ENCODE measurements at regions not wholly inside any gene's neighbourhood (a gene's known extent, or its start where the extent isn't known, plus 50 kb on each side); places are given as distances from the start of the nearest gene placed in this dataset.
"Not testable (repeated sequence)": the region's sequence is repeated elsewhere in the genome, so short reads cannot be mapped to it uniquely, and the experiment has no call there.

DNA sequence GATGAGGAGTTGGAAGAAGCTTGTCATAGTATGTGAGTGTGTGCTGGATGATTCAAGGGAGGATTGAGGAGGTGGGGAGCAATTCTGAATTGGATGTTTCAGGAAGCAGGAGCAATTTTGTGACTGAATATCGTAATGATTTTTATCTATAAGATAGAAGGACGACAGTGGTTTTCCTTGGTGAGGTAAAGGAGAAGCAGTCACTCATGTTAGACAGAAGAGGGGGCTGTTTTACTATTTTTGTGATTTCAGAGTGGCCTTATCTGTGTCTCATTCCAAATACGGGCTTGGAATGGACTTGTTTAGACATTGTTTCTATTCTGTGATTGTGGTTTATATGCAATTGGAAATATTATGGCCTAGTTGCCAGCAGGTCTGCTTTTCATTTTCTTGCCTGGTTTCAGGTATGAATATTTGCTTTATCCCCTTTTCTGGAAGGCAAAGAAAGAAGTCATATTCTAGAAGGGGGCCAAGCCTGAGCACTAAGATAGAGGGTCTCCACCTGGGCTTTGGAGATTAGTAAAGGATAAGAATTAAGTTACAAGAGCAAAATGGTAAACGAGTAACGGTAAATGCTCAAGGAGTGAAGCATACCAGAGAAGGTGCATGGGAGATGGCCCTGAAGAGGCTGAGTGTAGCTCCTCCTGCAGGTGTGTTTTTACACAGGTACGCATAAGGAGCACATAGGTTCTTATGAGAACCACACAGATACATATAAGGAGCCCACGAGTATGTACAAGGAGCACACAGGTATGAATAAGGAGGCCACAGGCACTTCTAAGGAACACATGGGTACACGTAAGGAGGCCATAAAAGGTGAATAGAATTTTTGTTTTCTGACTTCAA, 124.6 kb upstream of the KCNAB1 start:
- TF ChIP-seq, protein P1, sequence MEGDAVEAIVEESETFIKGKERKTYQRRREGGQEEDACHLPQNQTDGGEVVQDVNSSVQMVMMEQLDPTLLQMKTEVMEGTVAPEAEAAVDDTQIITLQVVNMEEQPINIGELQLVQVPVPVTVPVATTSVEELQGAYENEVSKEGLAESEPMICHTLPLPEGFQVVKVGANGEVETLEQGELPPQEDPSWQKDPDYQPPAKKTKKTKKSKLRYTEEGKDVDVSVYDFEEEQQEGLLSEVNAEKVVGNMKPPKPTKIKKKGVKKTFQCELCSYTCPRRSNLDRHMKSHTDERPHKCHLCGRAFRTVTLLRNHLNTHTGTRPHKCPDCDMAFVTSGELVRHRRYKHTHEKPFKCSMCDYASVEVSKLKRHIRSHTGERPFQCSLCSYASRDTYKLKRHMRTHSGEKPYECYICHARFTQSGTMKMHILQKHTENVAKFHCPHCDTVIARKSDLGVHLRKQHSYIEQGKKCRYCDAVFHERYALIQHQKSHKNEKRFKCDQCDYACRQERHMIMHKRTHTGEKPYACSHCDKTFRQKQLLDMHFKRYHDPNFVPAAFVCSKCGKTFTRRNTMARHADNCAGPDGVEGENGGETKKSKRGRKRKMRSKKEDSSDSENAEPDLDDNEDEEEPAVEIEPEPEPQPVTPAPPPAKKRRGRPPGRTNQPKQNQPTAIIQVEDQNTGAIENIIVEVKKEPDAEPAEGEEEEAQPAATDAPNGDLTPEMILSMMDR (IDR thresholded peaks at IDR 0.05; ENCODE audit: low read depth, low read length) = peak; percentile 72
- no peak for DNase-seq
- no peak overlapping the region for H3K4me3 ChIP-seq (ENCODE audit: low read depth, low read length)
- H3K9me3 ChIP-seq = no peaks in the 10 kb centered on the region
- H3K36me3 ChIP-seq = no peaks in the 10 kb centered on the region
- no peaks in the 10 kb centered on the region for H3K4me1 ChIP-seq
- H3K27me3 ChIP-seq = peaks cover 9% of the 10 kb centered on the region

- H3K27me3 ChIP-seq = peaks cover 9% of the 10 kb centered on the region
- TF ChIP-seq, protein P1 (IDR thresholded peaks at IDR 0.05; ENCODE audit: low read depth, low read length) = no peak
Observed at GRCh38 chr3:155996882-155997281, 123.5 kb upstream of the KCNAB1 start.

DNA sequence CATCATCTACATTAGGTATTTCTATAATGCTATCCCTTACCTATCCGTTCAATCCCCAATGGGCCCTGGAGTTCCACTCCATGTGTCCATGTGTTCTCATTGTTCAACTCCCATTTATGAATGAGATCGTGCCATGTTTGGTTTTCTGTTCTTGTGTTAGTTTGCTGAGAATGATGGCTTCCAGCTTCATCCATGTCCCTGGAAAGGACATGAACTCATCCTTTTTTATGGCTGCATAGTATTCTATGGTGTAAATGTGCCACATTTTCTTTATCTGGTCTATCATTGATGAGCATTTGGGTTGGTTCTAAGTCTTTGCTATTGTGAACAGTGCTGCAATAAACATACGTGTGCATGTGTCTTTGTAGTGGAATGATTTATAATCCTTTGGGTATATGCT, 122.2 kb upstream of the KCNAB1 start:
- H3K27me3 ChIP-seq = peaks cover 11% of the 10 kb centered on the region
- H3K4me3 ChIP-seq (ENCODE audit: low read depth, low read length); H3K36me3 ChIP-seq: not testable (repeated sequence)

More at GRCh38 chr3:155996882-155997281, 123.5 kb upstream of the KCNAB1 start:
- H3K9me3 ChIP-seq = no peaks in the 10 kb centered on the region
- no peaks in the 10 kb centered on the region for H3K36me3 ChIP-seq
- no peak overlapping the region for H3K4me3 ChIP-seq (ENCODE audit: low read depth, low read length)
- H3K4me1 ChIP-seq = no peaks in the 10 kb centered on the region
- no peak for DNase-seq

GRCh38 chr3:156005736-156006135, 114.6 kb upstream of the KCNAB1 start:
- no peaks in the 10 kb centered on the region for H3K36me3 ChIP-seq
- DNase-seq = no peak
- H3K9me3 ChIP-seq = no peaks in the 10 kb centered on the region
- peaks cover 2% of the 10 kb centered on the region; the same call in 1 of the 2 replicates for H3K27me3 ChIP-seq
- TF ChIP-seq, protein P1 (IDR thresholded peaks at IDR 0.05; ENCODE audit: low read depth, low read length) = no peak
- no peak overlapping the region for H3K4me3 ChIP-seq (ENCODE audit: low read depth, low read length)
- no peaks in the 10 kb centered on the region for H3K4me1 ChIP-seq

More for the DNA sequence above, 122.2 kb upstream of the KCNAB1 start:
- not testable (repeated sequence) for DNase-seq, H3K9me3 ChIP-seq, H3K4me1 ChIP-seq

GRCh38 chr3:156010829-156011228, 109.5 kb upstream of the KCNAB1 start:
- Histone ChIP-seq H3K4me1 (no peaks in the 10 kb centered on the region), H3K27me3 (no peaks in the 10 kb centered on the region; the same call in 1 of the 2 replicates), H3K9me3 (no peaks in the 10 kb centered on the region), H3K4me3 (ENCODE audit: low read depth, low read length) (no peak overlapping the region), H3K36me3 (no peaks in the 10 kb centered on the region)
- TF ChIP-seq, protein P1 (IDR thresholded peaks at IDR 0.05; ENCODE audit: low read depth, low read length) = peak; percentile 56
- DNase-seq = peak; percentile 16

DNA sequence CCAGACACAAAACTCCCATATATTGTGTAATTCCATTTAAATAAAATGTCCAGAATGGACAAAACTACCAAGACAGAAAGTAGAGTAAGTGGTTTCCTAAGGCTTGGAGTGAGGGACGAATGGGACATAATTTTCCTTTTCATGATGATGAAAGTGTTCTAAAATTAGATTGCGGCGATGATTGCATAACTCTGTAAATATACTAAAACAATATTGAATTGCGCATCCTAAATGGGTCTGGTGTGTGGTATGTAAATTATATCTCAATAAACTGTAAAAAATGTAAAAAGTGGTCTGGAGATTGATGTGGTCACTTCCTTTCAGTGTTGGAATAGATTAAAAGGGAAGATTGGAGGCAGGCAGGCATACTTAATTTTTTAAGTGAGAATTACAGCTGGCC, 105.9 kb upstream of the KCNAB1 start:
- H3K4me3 ChIP-seq (ENCODE audit: low read depth, low read length) = no peak overlapping the region
- no peaks in the 10 kb centered on the region for H3K4me1 ChIP-seq
- TF ChIP-seq, protein P1 (IDR thresholded peaks at IDR 0.05; ENCODE audit: low read depth, low read length) = no peak
- no peaks in the 10 kb centered on the region for H3K9me3 ChIP-seq
- no peaks in the 10 kb centered on the region; the same call in 1 of the 2 replicates for H3K27me3 ChIP-seq
- no peak for DNase-seq
- no peaks in the 10 kb centered on the region for H3K36me3 ChIP-seq

All from BE2C (cell line).